ENCODE measurements at regions not wholly inside any gene's neighbourhood (a gene's known extent, or its start where the extent isn't known, plus 50 kb on each side); places are given as distances from the start of the nearest gene placed in this dataset.
"Not testable (repeated sequence)": the region's sequence is repeated elsewhere in the genome, so short reads cannot be mapped to it uniquely, and the experiment has no call there.

DNA sequence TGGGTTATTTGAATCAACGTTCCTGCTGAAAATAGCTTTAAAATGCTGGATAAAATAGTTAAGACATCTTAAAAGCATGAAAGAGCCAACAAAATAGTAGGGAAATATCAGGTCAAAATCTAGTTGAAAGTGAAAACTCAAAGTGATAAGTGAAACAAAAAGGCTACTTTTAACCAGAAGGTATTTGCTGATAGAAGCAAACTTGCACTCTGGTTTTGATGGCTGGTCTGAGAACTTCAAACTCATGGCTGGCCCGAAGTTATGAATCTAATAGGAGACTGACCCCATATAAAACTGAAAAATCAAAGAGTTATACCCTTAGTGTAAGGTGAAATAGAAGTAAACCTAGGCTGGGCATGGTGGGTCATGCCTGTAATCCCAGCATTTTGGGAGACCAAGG, 66.3 kb upstream of the HOXC13 start:
- 0% methylated on average over 2 of the region's 2 CpGs for WGBS (ENCODE audit: low lambda C conversion rate)
- Histone ChIP-seq H3K27ac (ENCODE audit: extremely low read length, insufficient read depth, low read length) (no peak overlapping the region), H3K4me1 (ENCODE audit: insufficient read depth, low read length) (no peaks in the 10 kb centered on the region), H3K36me3 (replicated peaks in 1 of 2; ENCODE audit: control insufficient read depth in 1 of 2, insufficient read depth in 2 of 2, low read length in 2 of 2) (no peaks in the 10 kb centered on the region), H3K9me3 (ENCODE audit: low read length) (no peaks in the 10 kb centered on the region), H2AFZ (ENCODE audit: low read length) (no peak overlapping the region), H3K4me3 (replicated peaks in 1 of 3; ENCODE audit: insufficient read depth in 1 of 3, low read depth in 2 of 3, low read length in 3 of 3) (no peak overlapping the region), H3K4me2 (ENCODE audit: low read depth, low read length) (no peak overlapping the region), H3K9ac (ENCODE audit: insufficient read depth, low read depth, low read length) (no peak overlapping the region), H3K79me2 (ENCODE audit: insufficient read depth, low read length) (no peaks in the 10 kb centered on the region), H3K27me3 (ENCODE audit: control insufficient read depth in 1 of 2, insufficient read depth in 2 of 2, low read length in 2 of 2) (no peaks in the 10 kb centered on the region), H4K20me1 (ENCODE audit: insufficient read depth, low read length) (no peaks in the 10 kb centered on the region)
- BruUV-seq (replicated peaks) = no TSS peak
- ATAC-seq (no peak), FAIRE-seq (no peak), DNase-seq (ENCODE audit: low spot score) (no peak)
- in situ Hi-C loops (cut with HindIII; ENCODE audit: extremely low pct_ligation_motif_present, low pct_unique_long_range_greater_than_20kb) (no loop called here), intact Hi-C loops (cut with micrococcal nuclease; ENCODE audit: unreplicated experiment) (no loop called here)
- ChIA-PET CTCF (ENCODE audit: low intra/inter-chr PET ratio, low total read pairs) (no interaction called here), POLR2A (no interaction called here)
- TF ChIP-seq, protein P1, sequence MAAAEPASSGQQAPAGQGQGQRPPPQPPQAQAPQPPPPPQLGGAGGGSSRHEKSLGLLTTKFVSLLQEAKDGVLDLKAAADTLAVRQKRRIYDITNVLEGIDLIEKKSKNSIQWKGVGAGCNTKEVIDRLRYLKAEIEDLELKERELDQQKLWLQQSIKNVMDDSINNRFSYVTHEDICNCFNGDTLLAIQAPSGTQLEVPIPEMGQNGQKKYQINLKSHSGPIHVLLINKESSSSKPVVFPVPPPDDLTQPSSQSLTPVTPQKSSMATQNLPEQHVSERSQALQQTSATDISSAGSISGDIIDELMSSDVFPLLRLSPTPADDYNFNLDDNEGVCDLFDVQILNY (CRISPR knock-in tag; conservative IDR thresholded peaks at IDR 0.05) = no peak
- TF ChIP-seq TP53 (CRISPR knock-in tag; conservative IDR thresholded peaks at IDR 0.05) (no peak), MAFF (IDR thresholded peaks at IDR 0.05; ENCODE audit: low read depth, low read length) (no peak), RORA (CRISPR knock-in tag; IDR thresholded peaks at IDR 0.05) (no peak), E2F1 (CRISPR knock-in tag; IDR thresholded peaks at IDR 0.05) (no peak), POLR2G (IDR thresholded peaks at IDR 0.05; ENCODE audit: low read depth, low read length) (no peak), SMARCE1 (IDR thresholded peaks at IDR 0.05; ENCODE audit: borderline replicate concordance) (no peak)
- TF ChIP-seq, protein P2, sequence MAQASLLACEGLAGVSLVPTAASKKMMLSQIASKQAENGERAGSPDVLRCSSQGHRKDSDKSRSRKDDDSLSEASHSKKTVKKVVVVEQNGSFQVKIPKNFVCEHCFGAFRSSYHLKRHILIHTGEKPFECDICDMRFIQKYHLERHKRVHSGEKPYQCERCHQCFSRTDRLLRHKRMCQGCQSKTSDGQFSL (CRISPR knock-in tag; IDR thresholded peaks at IDR 0.05) = no peak

- POLR2A ChIA-PET; H2AFZ ChIP-seq (ENCODE audit: low read length); H3K9me3 ChIP-seq (ENCODE audit: low read length); FAIRE-seq; ATAC-seq; BruUV-seq (replicated peaks); CTCF ChIA-PET (ENCODE audit: low intra/inter-chr PET ratio, low total read pairs); H3K4me2 ChIP-seq (ENCODE audit: low read depth, low read length); DNase-seq (ENCODE audit: low spot score); H4K20me1 ChIP-seq (ENCODE audit: insufficient read depth, low read length); H3K9ac ChIP-seq (ENCODE audit: insufficient read depth, low read depth, low read length); H3K27me3 ChIP-seq (ENCODE audit: control insufficient read depth in 1 of 2, insufficient read depth in 2 of 2, low read length in 2 of 2); H3K4me1 ChIP-seq (ENCODE audit: insufficient read depth, low read length); H3K4me3 ChIP-seq (replicated peaks in 1 of 3; ENCODE audit: insufficient read depth in 1 of 3, low read depth in 2 of 3, low read length in 3 of 3); H3K27ac ChIP-seq (ENCODE audit: extremely low read length, insufficient read depth, low read length); H3K36me3 ChIP-seq (replicated peaks in 1 of 2; ENCODE audit: control insufficient read depth in 1 of 2, insufficient read depth in 2 of 2, low read length in 2 of 2); in situ Hi-C loops (cut with HindIII; ENCODE audit: extremely low pct_ligation_motif_present, low pct_unique_long_range_greater_than_20kb); H3K79me2 ChIP-seq (ENCODE audit: insufficient read depth, low read length); intact Hi-C loops (cut with micrococcal nuclease; ENCODE audit: unreplicated experiment): not testable (repeated sequence)
- 0% methylated on average over 3 of the region's 3 CpGs for WGBS (ENCODE audit: low lambda C conversion rate)
These were observed 60.7 kb upstream of the HOXC13 start for GRCh38 chr12:53877961-53878360.

Measured in HepG2 (cell line).